ENCODE measurements at regions not wholly inside any gene's neighbourhood (a gene's known extent, or its start where the extent isn't known, plus 50 kb on each side); places are given as distances from the start of the nearest gene placed in this dataset.

- TF ChIP-seq CTCF (IDR thresholded peaks at IDR 0.05; ENCODE audit: borderline replicate concordance, extremely low read depth, low read length, poor library complexity, severe bottlenecking) (no peak), EZH2 (IDR thresholded peaks at IDR 0.05; ENCODE audit: borderline replicate concordance, low read depth, low read length, severe bottlenecking) (no peak)
These were observed 384.6 kb downstream of the DTHD1 start for GRCh38 chr4:36665985-36666527.
